ENCODE measurements at regions not wholly inside any gene's neighbourhood (a gene's known extent, or its start where the extent isn't known, plus 50 kb on each side); places are given as distances from the start of the nearest gene placed in this dataset.

DNA sequence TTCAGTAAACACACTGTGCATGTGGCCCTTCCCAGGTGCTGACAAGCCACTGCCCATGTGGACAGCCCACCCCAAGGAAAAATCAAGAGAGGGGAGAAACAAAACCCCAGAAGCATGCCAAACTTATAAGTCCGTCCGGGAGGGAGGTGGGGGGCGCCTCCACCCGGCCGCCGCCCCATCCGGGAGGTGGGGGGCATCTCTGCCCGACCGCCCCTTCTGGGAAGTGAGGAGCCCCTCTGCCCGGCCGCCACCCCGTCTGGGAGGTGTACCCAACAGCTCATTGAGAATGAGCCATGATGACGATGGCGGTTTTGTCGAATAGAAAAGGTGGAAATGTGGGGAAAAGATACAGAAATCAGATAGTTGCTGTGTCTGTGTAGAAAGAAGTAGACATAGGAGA lies 53.8 kb upstream of the C2CD4B start:
- H3K4me1 Mint-ChIP-seq (ENCODE audit: low read depth, unreplicated experiment) = peaks cover 1% of the 10 kb centered on the region
- DNase-seq = no peak
- peaks cover 14% of the 10 kb centered on the region for H3K9me3 Mint-ChIP-seq (ENCODE audit: unreplicated experiment)
- peaks cover 1% of the 10 kb centered on the region for H3K27me3 Mint-ChIP-seq (ENCODE audit: unreplicated experiment)
- no peak overlapping the region for H3K4me3 Mint-ChIP-seq (ENCODE audit: unreplicated experiment)
- no peak overlapping the region for H3K27ac Mint-ChIP-seq (ENCODE audit: unreplicated experiment)
- peaks cover 36% of the 10 kb centered on the region for H3K36me3 Mint-ChIP-seq (ENCODE audit: unreplicated experiment)
- TF ChIP-seq, protein P1, sequence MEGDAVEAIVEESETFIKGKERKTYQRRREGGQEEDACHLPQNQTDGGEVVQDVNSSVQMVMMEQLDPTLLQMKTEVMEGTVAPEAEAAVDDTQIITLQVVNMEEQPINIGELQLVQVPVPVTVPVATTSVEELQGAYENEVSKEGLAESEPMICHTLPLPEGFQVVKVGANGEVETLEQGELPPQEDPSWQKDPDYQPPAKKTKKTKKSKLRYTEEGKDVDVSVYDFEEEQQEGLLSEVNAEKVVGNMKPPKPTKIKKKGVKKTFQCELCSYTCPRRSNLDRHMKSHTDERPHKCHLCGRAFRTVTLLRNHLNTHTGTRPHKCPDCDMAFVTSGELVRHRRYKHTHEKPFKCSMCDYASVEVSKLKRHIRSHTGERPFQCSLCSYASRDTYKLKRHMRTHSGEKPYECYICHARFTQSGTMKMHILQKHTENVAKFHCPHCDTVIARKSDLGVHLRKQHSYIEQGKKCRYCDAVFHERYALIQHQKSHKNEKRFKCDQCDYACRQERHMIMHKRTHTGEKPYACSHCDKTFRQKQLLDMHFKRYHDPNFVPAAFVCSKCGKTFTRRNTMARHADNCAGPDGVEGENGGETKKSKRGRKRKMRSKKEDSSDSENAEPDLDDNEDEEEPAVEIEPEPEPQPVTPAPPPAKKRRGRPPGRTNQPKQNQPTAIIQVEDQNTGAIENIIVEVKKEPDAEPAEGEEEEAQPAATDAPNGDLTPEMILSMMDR (IDR thresholded peaks at IDR 0.05; ENCODE audit: partially characterized antibody, unreplicated experiment) = no peak

GRCh38 chr15:62219799-62220198 lies 54.7 kb upstream of the C2CD4B start:
- Mint-ChIP-seq H3K36me3 (ENCODE audit: unreplicated experiment) (peaks cover 39% of the 10 kb centered on the region), H3K27me3 (ENCODE audit: unreplicated experiment) (peaks cover 1% of the 10 kb centered on the region), H3K9me3 (ENCODE audit: unreplicated experiment) (peaks cover 16% of the 10 kb centered on the region), H3K4me3 (ENCODE audit: unreplicated experiment) (no peak overlapping the region), H3K27ac (ENCODE audit: unreplicated experiment) (no peak overlapping the region), H3K4me1 (ENCODE audit: low read depth, unreplicated experiment) (peaks cover 1% of the 10 kb centered on the region)
- DNase-seq = no peak
- TF ChIP-seq, protein P1 (IDR thresholded peaks at IDR 0.05; ENCODE audit: partially characterized antibody, unreplicated experiment) = no peak

DNA sequence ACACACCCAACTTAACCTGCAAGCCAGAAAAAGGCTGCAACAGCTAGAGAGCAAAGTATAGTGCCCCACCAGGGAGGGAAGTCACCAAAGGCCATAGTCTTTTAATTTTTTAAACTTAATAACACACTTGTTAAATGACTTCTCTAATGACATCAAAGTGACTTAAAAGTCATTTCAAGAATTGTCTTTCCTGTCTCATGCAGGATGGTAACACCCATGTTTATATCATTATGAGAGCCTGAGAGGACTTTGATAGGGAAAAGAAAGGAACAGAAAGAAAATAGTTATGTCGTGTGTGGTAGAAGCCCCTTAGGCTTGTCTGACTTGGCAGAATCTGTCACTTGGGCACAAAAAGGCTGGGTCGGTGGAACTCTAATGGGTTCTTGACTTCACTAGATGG lies 57.9 kb upstream of the C2CD4B start:
- H3K27ac Mint-ChIP-seq (ENCODE audit: unreplicated experiment) = no peak overlapping the region
- H3K36me3 Mint-ChIP-seq (ENCODE audit: unreplicated experiment) = peaks cover 21% of the 10 kb centered on the region
- H3K27me3 Mint-ChIP-seq (ENCODE audit: unreplicated experiment) = peaks cover 1% of the 10 kb centered on the region
- H3K4me1 Mint-ChIP-seq (ENCODE audit: low read depth, unreplicated experiment) = peaks cover 1% of the 10 kb centered on the region
- TF ChIP-seq, protein P1 (IDR thresholded peaks at IDR 0.05; ENCODE audit: partially characterized antibody, unreplicated experiment) = no peak
- DNase-seq = no peak
- peaks cover 9% of the 10 kb centered on the region for H3K9me3 Mint-ChIP-seq (ENCODE audit: unreplicated experiment)
- H3K4me3 Mint-ChIP-seq (ENCODE audit: unreplicated experiment) = no peak overlapping the region

GRCh38 chr15:62228604-62229003 lies 63.5 kb upstream of the C2CD4B start:
- no peak overlapping the region for H3K4me3 Mint-ChIP-seq (ENCODE audit: unreplicated experiment)
- peaks cover 5% of the 10 kb centered on the region for H3K36me3 Mint-ChIP-seq (ENCODE audit: unreplicated experiment)
- TF ChIP-seq, protein P1 (IDR thresholded peaks at IDR 0.05; ENCODE audit: partially characterized antibody, unreplicated experiment) = no peak
- H3K27ac Mint-ChIP-seq (ENCODE audit: unreplicated experiment) = no peak overlapping the region
- peaks cover 6% of the 10 kb centered on the region for H3K9me3 Mint-ChIP-seq (ENCODE audit: unreplicated experiment)
- peaks cover 5% of the 10 kb centered on the region for H3K4me1 Mint-ChIP-seq (ENCODE audit: low read depth, unreplicated experiment)
- no peak for DNase-seq
- peaks cover 7% of the 10 kb centered on the region for H3K27me3 Mint-ChIP-seq (ENCODE audit: unreplicated experiment)

- no peaks in the 10 kb centered on the region for H3K36me3 Mint-ChIP-seq (ENCODE audit: unreplicated experiment)
These were observed 66.8 kb upstream of the C2CD4B start for GRCh38 chr15:62231856-62232255.

More at GRCh38 chr15:62231856-62232255, 66.8 kb upstream of the C2CD4B start:
- Mint-ChIP-seq H3K4me1 (ENCODE audit: low read depth, unreplicated experiment) (peaks cover 5% of the 10 kb centered on the region), H3K4me3 (ENCODE audit: unreplicated experiment) (no peak overlapping the region), H3K27me3 (ENCODE audit: unreplicated experiment) (peaks cover 7% of the 10 kb centered on the region), H3K9me3 (ENCODE audit: unreplicated experiment) (peaks cover 3% of the 10 kb centered on the region), H3K27ac (ENCODE audit: unreplicated experiment) (no peak overlapping the region)
- no peak for DNase-seq
- TF ChIP-seq, protein P1 (IDR thresholded peaks at IDR 0.05; ENCODE audit: partially characterized antibody, unreplicated experiment) = no peak

All from glutamatergic neuron (in vitro differentiated cells).